Astrocyte of the cerebellum (primary cell): ENCODE measurements at regions not wholly inside any gene's neighbourhood (a gene's known extent, or its start where the extent isn't known, plus 50 kb on each side); places are given as distances from the start of the nearest gene placed in this dataset.
"Not testable (repeated sequence)": the region's sequence is repeated elsewhere in the genome, so short reads cannot be mapped to it uniquely, and the experiment has no call there.

Experiments
- DNase-seq: peaks from one replicate; pipeline ENCODE4 v3.0.0-alpha.2; 2011; ENCODE audit warnings: low read depth
- H3K4me3 ChIP-seq: 2 replicates; pipeline ENCODE4 v1.5.1; 2011; ENCODE audit warnings: mild to moderate bottlenecking, low read depth, low read length, moderate library complexity
- in situ Hi-C: cut with HindIII; loops from 2 replicates; pipeline ENCODE4 v1.10.0; 2017; ENCODE audit warnings: low sequenced_read_pairs
- TF ChIP-seq, protein P1 (sequence below): IDR thresholded peaks from 2 replicates; pipeline ENCODE4 v1.5.1; 2012; ENCODE audit warnings: low read length, low read depth, moderate library complexity, mild to moderate bottlenecking; ENCODE audit errors: missing control alignments

- DNase-seq, result no peak
- TF ChIP-seq, protein P1, sequence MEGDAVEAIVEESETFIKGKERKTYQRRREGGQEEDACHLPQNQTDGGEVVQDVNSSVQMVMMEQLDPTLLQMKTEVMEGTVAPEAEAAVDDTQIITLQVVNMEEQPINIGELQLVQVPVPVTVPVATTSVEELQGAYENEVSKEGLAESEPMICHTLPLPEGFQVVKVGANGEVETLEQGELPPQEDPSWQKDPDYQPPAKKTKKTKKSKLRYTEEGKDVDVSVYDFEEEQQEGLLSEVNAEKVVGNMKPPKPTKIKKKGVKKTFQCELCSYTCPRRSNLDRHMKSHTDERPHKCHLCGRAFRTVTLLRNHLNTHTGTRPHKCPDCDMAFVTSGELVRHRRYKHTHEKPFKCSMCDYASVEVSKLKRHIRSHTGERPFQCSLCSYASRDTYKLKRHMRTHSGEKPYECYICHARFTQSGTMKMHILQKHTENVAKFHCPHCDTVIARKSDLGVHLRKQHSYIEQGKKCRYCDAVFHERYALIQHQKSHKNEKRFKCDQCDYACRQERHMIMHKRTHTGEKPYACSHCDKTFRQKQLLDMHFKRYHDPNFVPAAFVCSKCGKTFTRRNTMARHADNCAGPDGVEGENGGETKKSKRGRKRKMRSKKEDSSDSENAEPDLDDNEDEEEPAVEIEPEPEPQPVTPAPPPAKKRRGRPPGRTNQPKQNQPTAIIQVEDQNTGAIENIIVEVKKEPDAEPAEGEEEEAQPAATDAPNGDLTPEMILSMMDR, result no peak
- H3K4me3 ChIP-seq, result no peak overlapping the region
- in situ Hi-C loops, result no loop called here
These were observed 333.7 kb downstream of the DAD1 start for GRCh38 chr14:22255017-22255950.

DNA sequence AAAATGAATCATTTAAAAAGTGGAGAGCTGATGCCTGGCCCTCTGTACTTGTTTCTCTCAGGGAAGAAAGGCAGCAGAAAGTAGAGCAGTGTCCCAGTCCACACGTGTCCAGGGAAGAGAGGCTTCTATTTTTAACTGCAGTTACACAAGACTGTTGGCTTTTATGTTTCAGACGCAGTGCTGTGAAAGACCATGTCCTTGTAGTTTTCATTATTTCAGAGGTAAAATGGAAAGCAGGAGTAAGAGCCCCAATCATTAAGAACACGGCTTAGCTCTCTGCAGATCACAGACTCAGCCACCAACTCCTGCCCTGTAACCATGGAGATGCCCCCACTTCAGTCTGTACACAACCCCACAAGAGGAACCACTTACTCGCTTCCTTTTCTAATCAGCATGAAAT lies 336.3 kb downstream of the DAD1 start:
- DNase-seq, result no peak

GRCh38 chr14:22251090-22251489 lies 337.9 kb downstream of the DAD1 start:
- TF ChIP-seq, protein P1, result no peak
- no peak overlapping the region for H3K4me3 ChIP-seq
- in situ Hi-C loops, result no loop called here
- DNase-seq, result no peak

More for the DNA sequence above, 336.3 kb downstream of the DAD1 start:
- in situ Hi-C loops, result no loop called here
- TF ChIP-seq, protein P1, result no peak
- H3K4me3 ChIP-seq, result no peak overlapping the region

- in situ Hi-C loops, result no loop called here
- H3K4me3 ChIP-seq, result no peak overlapping the region
- TF ChIP-seq, protein P1, result no peak
- DNase-seq, result no peak
These were observed 339.3 kb downstream of the DAD1 start for GRCh38 chr14:22249770-22250169.

DNA sequence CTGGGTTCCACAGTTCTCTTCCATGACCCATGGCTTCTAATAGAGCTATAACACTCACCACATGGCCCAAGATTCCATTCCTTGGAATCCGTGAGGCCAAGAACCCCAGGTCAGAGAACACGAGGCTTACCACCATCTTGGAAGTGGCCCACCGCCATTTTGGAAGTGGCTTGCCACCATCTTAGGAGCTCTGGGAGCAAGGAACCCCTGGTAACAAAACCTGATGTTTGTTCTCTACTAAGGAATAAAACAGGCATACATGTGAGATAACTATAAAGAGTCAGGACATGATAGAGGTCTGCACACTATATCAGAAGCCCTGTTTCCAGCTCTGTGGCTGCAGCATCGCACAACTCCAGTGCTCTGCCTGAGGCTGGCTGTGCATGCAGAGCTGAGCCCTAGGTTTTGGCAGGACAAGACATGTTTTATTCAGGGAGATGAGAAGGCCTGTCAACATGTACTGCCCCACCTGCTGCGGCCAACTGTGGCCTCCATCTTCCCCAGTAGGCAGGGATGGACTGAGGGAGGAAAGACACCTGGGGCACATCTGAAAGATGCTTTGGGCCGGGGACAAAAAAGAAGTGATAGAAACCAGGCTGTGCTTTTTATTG lies 344.9 kb downstream of the DAD1 start:
- no peak for DNase-seq
- TF ChIP-seq, protein P1, result no peak
- in situ Hi-C loops, result no loop called here

GRCh38 chr14:22238320-22238719 lies 350.7 kb downstream of the DAD1 start:
- in situ Hi-C loops, H3K4me3 ChIP-seq, DNase-seq: not testable (repeated sequence)

More for the DNA sequence above, 344.9 kb downstream of the DAD1 start:
- H3K4me3 ChIP-seq, result no peak overlapping the region

DNA sequence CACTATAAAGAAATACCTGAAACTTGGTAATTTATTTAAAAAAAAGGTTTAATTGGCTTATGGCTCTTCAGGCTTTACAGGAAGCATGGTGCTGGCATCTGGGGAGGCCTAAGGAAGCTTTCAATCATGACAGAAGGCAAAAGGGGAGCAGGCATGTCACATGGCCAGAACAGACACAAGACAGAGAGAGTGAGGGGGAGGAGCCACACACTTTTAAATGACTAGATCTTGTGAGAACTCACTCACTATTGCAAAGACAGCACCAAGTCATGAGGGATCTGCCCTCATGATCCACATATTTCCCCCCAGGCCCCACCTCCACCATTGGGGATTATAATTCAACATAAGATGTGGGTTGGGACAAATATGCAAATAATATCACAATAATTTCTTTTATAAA lies 355.6 kb downstream of the DAD1 start:
- in situ Hi-C loops, result loop anchor here (5.0 kb wide), 1 partner anchor 99 kb away; no protein-coding TSS in a partner anchor
- DNase-seq, result no peak
- TF ChIP-seq, protein P1, result no peak
- no peak overlapping the region for H3K4me3 ChIP-seq
